Fibroblast of lung (primary cell): ENCODE measurements at regions not wholly inside any gene's neighbourhood (a gene's known extent, or its start where the extent isn't known, plus 50 kb on each side); places are given as distances from the start of the nearest gene placed in this dataset.

Experiments used
- DNase-seq, 2 donors: peaks; one replicate each; pipeline versions ENCODE4 v3.0.0 to v3.0.0-alpha.2; 2010; ENCODE audit warnings: low read depth in 2 of 2
- H2AFZ ChIP-seq: 2 replicates; pipeline ENCODE4 v1.5.1; 2012; ENCODE audit warnings: low read length, control low read depth, inconsistent platforms
- H3K27ac ChIP-seq: 2 replicates; pipeline ENCODE4 v1.5.1; 2011; ENCODE audit warnings: low read length, control low read depth; ENCODE audit not compliant: insufficient read depth
- H3K27me3 ChIP-seq: 2 replicates; pipeline ENCODE4 v1.5.1; 2011; ENCODE audit warnings: mild to moderate bottlenecking, low read length; ENCODE audit not compliant: control insufficient read depth, insufficient read depth
- H3K36me3 ChIP-seq: 2 replicates; pipeline ENCODE4 v1.5.1; 2011; ENCODE audit warnings: low read length; ENCODE audit not compliant: control insufficient read depth, insufficient read depth
- H3K4me1 ChIP-seq: 2 replicates; pipeline ENCODE4 v1.5.1; 2011; ENCODE audit warnings: low read length; ENCODE audit not compliant: control insufficient read depth, insufficient read depth; ENCODE audit errors: extremely low read depth
- H3K4me2 ChIP-seq: 2 replicates; pipeline ENCODE4 v1.5.1; 2011; ENCODE audit warnings: low read length, control low read depth; ENCODE audit not compliant: insufficient read depth; ENCODE audit errors: extremely low read depth
- H3K4me3 ChIP-seq, 4 experiments: fragments of 200-600 bp in 1 of 4; sonication (generic) in 1 of 4; replicated peaks in 1 of 4; 2 replicates each; pipeline ENCODE4 v1.5.1; 2011 to 2016; ENCODE audit warnings: low read length in 4 of 4, low read depth in 3 of 4, mild to moderate bottlenecking in 3 of 4, control low read depth in 2 of 4, inconsistent platforms in 1 of 4, mixed read lengths in 1 of 4; ENCODE audit not compliant: insufficient read depth in 1 of 4; ENCODE audit errors: control extremely low read depth in 1 of 4
- H3K79me2 ChIP-seq: 2 replicates; pipeline ENCODE4 v1.5.1; 2012; ENCODE audit warnings: mild to moderate bottlenecking, low read length, inconsistent platforms; ENCODE audit not compliant: control insufficient read depth, insufficient read depth
- H3K9ac ChIP-seq: 2 replicates; pipeline ENCODE4 v1.5.1; 2011; ENCODE audit warnings: mild to moderate bottlenecking, low read length, control low read depth; ENCODE audit not compliant: insufficient read depth
- H3K9me3 ChIP-seq: 2 replicates; pipeline ENCODE4 v1.5.1; 2012; ENCODE audit warnings: low read depth, low read length; ENCODE audit not compliant: control insufficient read depth, insufficient read depth
- H4K20me1 ChIP-seq: 2 replicates; pipeline ENCODE4 v1.5.1; 2011; ENCODE audit warnings: low read length; ENCODE audit not compliant: control insufficient read depth, insufficient read depth; ENCODE audit errors: extremely low read depth
- EZH2 ChIP-seq: IDR thresholded peaks from 2 replicates; pipeline ENCODE4 v1.5.1; 2012; ENCODE audit warnings: low read length, control low read depth, mild to moderate bottlenecking; ENCODE audit errors: missing control alignments
- TF ChIP-seq, protein P1 (sequence below), 2 donors: IDR thresholded peaks in 1 of 2; conservative IDR thresholded peaks in 1 of 2; 1 replicate in 1 of 2; 2 replicates in 1 of 2; pipeline ENCODE4 v1.5.1; 2011 to 2012; ENCODE audit warnings: low read length in 2 of 2, control low read depth in 1 of 2, inconsistent platforms in 1 of 2, low read depth in 1 of 2, mild to moderate bottlenecking in 1 of 2

GRCh38 chr3:176930942-176931341 is 266.3 kb downstream of the TBL1XR1 start:
- H3K36me3 ChIP-seq, result no peaks in the 10 kb centered on the region
- no peak overlapping the region for H3K27ac ChIP-seq
- H4K20me1 ChIP-seq, result no peaks in the 10 kb centered on the region
- H3K4me1 ChIP-seq, result no peaks in the 10 kb centered on the region
- no peak overlapping the region for H3K9ac ChIP-seq
- no peak overlapping the region for H3K4me2 ChIP-seq
- no peaks in the 10 kb centered on the region for H3K79me2 ChIP-seq
- DNase-seq, result no peak
- H3K9me3 ChIP-seq, result no peaks in the 10 kb centered on the region
- TF ChIP-seq, protein P1, sequence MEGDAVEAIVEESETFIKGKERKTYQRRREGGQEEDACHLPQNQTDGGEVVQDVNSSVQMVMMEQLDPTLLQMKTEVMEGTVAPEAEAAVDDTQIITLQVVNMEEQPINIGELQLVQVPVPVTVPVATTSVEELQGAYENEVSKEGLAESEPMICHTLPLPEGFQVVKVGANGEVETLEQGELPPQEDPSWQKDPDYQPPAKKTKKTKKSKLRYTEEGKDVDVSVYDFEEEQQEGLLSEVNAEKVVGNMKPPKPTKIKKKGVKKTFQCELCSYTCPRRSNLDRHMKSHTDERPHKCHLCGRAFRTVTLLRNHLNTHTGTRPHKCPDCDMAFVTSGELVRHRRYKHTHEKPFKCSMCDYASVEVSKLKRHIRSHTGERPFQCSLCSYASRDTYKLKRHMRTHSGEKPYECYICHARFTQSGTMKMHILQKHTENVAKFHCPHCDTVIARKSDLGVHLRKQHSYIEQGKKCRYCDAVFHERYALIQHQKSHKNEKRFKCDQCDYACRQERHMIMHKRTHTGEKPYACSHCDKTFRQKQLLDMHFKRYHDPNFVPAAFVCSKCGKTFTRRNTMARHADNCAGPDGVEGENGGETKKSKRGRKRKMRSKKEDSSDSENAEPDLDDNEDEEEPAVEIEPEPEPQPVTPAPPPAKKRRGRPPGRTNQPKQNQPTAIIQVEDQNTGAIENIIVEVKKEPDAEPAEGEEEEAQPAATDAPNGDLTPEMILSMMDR (conservative IDR thresholded peaks at IDR 0.05 in 1 of 2, IDR thresholded peaks at IDR 0.05 in 1 of 2; ENCODE audit: low read depth in 1 of 2, low read length in 2 of 2), result no peak
- TF ChIP-seq EZH2, result no peak
- H3K27me3 ChIP-seq, result no peaks in the 10 kb centered on the region
- no peak overlapping the region for H2AFZ ChIP-seq
- no peak overlapping the region for H3K4me3 ChIP-seq

DNA sequence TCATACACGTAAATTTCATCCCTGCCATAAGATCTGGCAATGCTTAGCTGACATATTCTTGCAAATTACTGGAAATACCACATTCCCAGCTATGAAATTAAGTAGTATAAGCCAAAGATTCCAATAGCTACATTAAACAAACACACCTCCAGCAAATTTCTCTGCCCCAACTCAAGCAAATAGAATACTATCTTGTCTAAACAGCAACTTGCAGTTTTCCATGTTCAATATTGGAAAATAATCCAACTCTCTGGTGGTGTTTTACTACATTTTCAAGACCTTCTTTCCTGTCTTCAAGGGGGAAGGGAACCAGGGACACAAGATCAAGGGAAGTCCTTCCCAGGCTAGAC is 268.7 kb downstream of the TBL1XR1 start:
- Histone ChIP-seq H3K4me2 (no peak overlapping the region), H2AFZ (no peak overlapping the region), H3K4me1 (no peaks in the 10 kb centered on the region), H3K4me3 (no peak overlapping the region), H3K9ac (no peak overlapping the region), H3K36me3 (no peaks in the 10 kb centered on the region), H3K27me3 (no peaks in the 10 kb centered on the region), H3K9me3 (no peaks in the 10 kb centered on the region), H4K20me1 (no peaks in the 10 kb centered on the region), H3K79me2 (no peaks in the 10 kb centered on the region), H3K27ac (no peak overlapping the region)
- no peak for TF ChIP-seq EZH2
- TF ChIP-seq, protein P1 (conservative IDR thresholded peaks at IDR 0.05 in 1 of 2, IDR thresholded peaks at IDR 0.05 in 1 of 2; ENCODE audit: low read depth in 1 of 2, low read length in 2 of 2), result no peak
- DNase-seq, result no peak

GRCh38 chr3:176927706-176928581 is 269.3 kb downstream of the TBL1XR1 start:
- H3K27me3 ChIP-seq, result no peaks in the 10 kb centered on the region
- H2AFZ ChIP-seq, result no peak overlapping the region
- H3K4me1 ChIP-seq, result no peaks in the 10 kb centered on the region
- H3K36me3 ChIP-seq, result no peaks in the 10 kb centered on the region
- no peaks in the 10 kb centered on the region for H4K20me1 ChIP-seq
- H3K9ac ChIP-seq, result no peak overlapping the region
- no peak overlapping the region for H3K27ac ChIP-seq
- TF ChIP-seq EZH2, result no peak
- TF ChIP-seq, protein P1 (conservative IDR thresholded peaks at IDR 0.05 in 1 of 2, IDR thresholded peaks at IDR 0.05 in 1 of 2; ENCODE audit: low read depth in 1 of 2, low read length in 2 of 2), result no peak
- H3K9me3 ChIP-seq, result no peaks in the 10 kb centered on the region
- DNase-seq, result no peak
- H3K4me3 ChIP-seq, result no peak overlapping the region
- no peak overlapping the region for H3K4me2 ChIP-seq
- no peaks in the 10 kb centered on the region for H3K79me2 ChIP-seq
